IPS-11a (cell line): ENCODE measurements at regions not wholly inside any gene's neighbourhood (a gene's known extent, or its start where the extent isn't known, plus 50 kb on each side); places are given as distances from the start of the nearest gene placed in this dataset.
"Not testable (repeated sequence)": the region's sequence is repeated elsewhere in the genome, so short reads cannot be mapped to it uniquely, and the experiment has no call there.

Experiments
- H3K4me3 ChIP-seq: one replicate; pipeline ENCODE4 v1.5.1; 2013; ENCODE audit warnings: low read depth, low read length, control low read depth

- H3K4me3 ChIP-seq: not testable (repeated sequence)
Observed at GRCh38 chrY:26167332-26167731, 545.4 kb downstream of the CDY1 start.

GRCh38 chrY:26179326-26179725 lies 557.4 kb downstream of the CDY1 start:
- H3K4me3 ChIP-seq: not testable (repeated sequence)

GRCh38 chrY:26224974-26225373 lies 603.1 kb downstream of the CDY1 start:
- not testable (repeated sequence) for H3K4me3 ChIP-seq

GRCh38 chrY:26225468-26225867 lies 603.6 kb downstream of the CDY1 start:
- not testable (repeated sequence) for H3K4me3 ChIP-seq

GRCh38 chrY:26240944-26241343 lies 619.0 kb downstream of the CDY1 start:
- not testable (repeated sequence) for H3K4me3 ChIP-seq

GRCh38 chrY:26254262-26254661 lies 632.3 kb downstream of the CDY1 start:
- not testable (repeated sequence) for H3K4me3 ChIP-seq

- H3K4me3 ChIP-seq: not testable (repeated sequence)
Observed at GRCh38 chrY:26265449-26265848, 643.5 kb downstream of the CDY1 start.

GRCh38 chrY:26268421-26268820 lies 646.5 kb downstream of the CDY1 start:
- H3K4me3 ChIP-seq: not testable (repeated sequence)

GRCh38 chrY:26268934-26269333 lies 647.0 kb downstream of the CDY1 start:
- not testable (repeated sequence) for H3K4me3 ChIP-seq

GRCh38 chrY:26273089-26273488 lies 651.2 kb downstream of the CDY1 start:
- H3K4me3 ChIP-seq: not testable (repeated sequence)

- H3K4me3 ChIP-seq: not testable (repeated sequence)
Observed at GRCh38 chrY:26306046-26306445, 684.1 kb downstream of the CDY1 start.

GRCh38 chrY:26306630-26307385 lies 684.9 kb downstream of the CDY1 start:
- H3K4me3 ChIP-seq: not testable (repeated sequence)

- not testable (repeated sequence) for H3K4me3 ChIP-seq
Observed at GRCh38 chrY:26308308-26308707, 686.4 kb downstream of the CDY1 start.

GRCh38 chrY:26315065-26315464 lies 693.1 kb downstream of the CDY1 start:
- not testable (repeated sequence) for H3K4me3 ChIP-seq

GRCh38 chrY:26319488-26320202 lies 697.7 kb downstream of the CDY1 start:
- H3K4me3 ChIP-seq: not testable (repeated sequence)

- H3K4me3 ChIP-seq: not testable (repeated sequence)
Observed at GRCh38 chrY:26322756-26323155, 700.8 kb downstream of the CDY1 start.

GRCh38 chrY:26352931-26353330 lies 731.0 kb downstream of the CDY1 start:
- not testable (repeated sequence) for H3K4me3 ChIP-seq

GRCh38 chrY:26354191-26354590 lies 732.3 kb downstream of the CDY1 start:
- H3K4me3 ChIP-seq: no peak overlapping the region

GRCh38 chrY:26359869-26360268 lies 738.0 kb downstream of the CDY1 start:
- H3K4me3 ChIP-seq: not testable (repeated sequence)

- H3K4me3 ChIP-seq: not testable (repeated sequence)
Observed at GRCh38 chrY:26360472-26360871, 738.6 kb downstream of the CDY1 start.

- not testable (repeated sequence) for H3K4me3 ChIP-seq
Observed at GRCh38 chrY:26363442-26363841, 741.5 kb downstream of the CDY1 start.

GRCh38 chrY:26366091-26366490 lies 744.2 kb downstream of the CDY1 start:
- not testable (repeated sequence) for H3K4me3 ChIP-seq
